Tibial nerve (tissue), 3 donors: ENCODE measurements at regions not wholly inside any gene's neighbourhood (a gene's known extent, or its start where the extent isn't known, plus 50 kb on each side); places are given as distances from the start of the nearest gene placed in this dataset.

Experiments used
- CTCF ChIP-seq, 5 experiments: fragments of 200-600 bp in 3 of 5; fragments of 450-650 bp in 2 of 5; sonication (generic) in 3 of 5; IDR thresholded peaks; one replicate each; pipeline ENCODE4 v1.5.1; 2016 to 2019; ENCODE audit warnings: antibody characterized with exemption in 5 of 5, mild to moderate bottlenecking in 3 of 5, moderate library complexity in 2 of 5
- POLR2A ChIP-seq, 2 donors: fragments of 450-650 bp; IDR thresholded peaks; one replicate each; pipeline ENCODE4 v1.6.1; 2017; ENCODE audit warnings: antibody characterized with exemption in 2 of 2, mild to moderate bottlenecking in 2 of 2, moderate library complexity in 2 of 2

GRCh38 chr13:82827724-82828123 is 1054.5 kb downstream of the SLITRK1 start:
- TF ChIP-seq CTCF (IDR thresholded peaks at IDR 0.05) (no peak), POLR2A (IDR thresholded peaks at IDR 0.05) (no peak)
